ENCODE measurements at regions not wholly inside any gene's neighbourhood (a gene's known extent, or its start where the extent isn't known, plus 50 kb on each side); places are given as distances from the start of the nearest gene placed in this dataset.

DNA sequence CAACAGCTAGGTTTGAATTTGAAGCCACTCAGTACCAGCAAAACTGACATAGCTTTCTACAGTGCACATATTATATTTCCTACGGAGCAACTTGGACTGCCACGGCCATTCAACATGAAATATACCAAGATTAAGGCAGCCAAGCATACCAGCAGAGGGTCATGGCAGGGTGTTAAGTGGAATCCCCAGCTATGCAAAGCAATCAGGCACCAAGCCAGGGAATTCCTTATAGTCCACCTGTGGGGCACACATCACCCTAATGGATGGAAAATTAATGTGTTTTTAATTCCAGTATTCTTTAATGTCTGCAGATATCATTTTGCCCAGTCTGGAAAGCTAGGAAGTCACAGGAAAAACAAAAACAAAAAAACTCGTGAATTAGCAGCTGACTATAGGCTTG lies 1190.3 kb downstream of the EFNB2 start:
- no peaks in the 10 kb centered on the region for H3K36me3 ChIP-seq (ENCODE audit: control insufficient read depth, low read depth, low read length)
- H3K4me1 ChIP-seq (ENCODE audit: control insufficient read depth, low read depth, low read length) = no peaks in the 10 kb centered on the region
- H3K9ac ChIP-seq (ENCODE audit: low read length) = no peak overlapping the region
- no peaks in the 10 kb centered on the region for H3K27me3 ChIP-seq (ENCODE audit: control insufficient read depth, insufficient read depth, low read length)
- no peak overlapping the region for H3K27ac ChIP-seq (ENCODE audit: low read length)
- H3K9me3 ChIP-seq (ENCODE audit: control insufficient read depth, low read depth, low read length) = no peaks in the 10 kb centered on the region
- no peak overlapping the region for H3K4me3 ChIP-seq (ENCODE audit: low read length)

DNA sequence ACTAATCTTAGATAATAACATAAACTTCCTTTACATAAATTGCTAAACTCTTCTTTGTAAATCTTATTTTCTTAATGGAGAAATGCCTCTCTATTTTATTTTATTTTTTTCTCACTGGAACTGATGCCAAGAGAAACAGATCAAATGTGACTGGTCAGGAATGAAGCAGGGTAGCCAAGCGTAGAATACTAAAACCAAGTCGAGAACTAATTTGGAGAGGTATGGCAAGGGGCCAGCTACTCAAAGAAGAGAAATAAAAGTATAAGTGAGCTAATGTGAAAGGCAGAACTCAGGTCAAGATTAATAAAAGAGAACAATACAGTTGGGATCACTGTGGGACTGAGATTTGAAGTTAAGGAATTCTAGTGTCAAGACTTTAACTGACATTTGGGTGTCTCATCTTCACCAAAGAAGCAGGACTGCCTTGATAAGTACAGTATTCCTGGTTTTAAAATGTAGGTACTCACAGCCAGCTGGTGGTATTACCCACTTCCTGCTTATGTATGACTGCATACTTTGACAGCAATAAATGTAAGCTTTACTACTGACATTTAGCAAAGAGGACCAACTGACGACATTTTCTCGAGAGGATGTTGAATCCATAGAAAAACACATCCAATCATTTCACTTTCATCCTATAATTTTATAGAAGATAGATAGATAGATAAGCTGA lies 1192.2 kb downstream of the EFNB2 start:
- no peaks in the 10 kb centered on the region for H3K9me3 ChIP-seq (ENCODE audit: control insufficient read depth, low read depth, low read length)
- H3K27me3 ChIP-seq (ENCODE audit: control insufficient read depth, insufficient read depth, low read length) = no peaks in the 10 kb centered on the region
- H3K36me3 ChIP-seq (ENCODE audit: control insufficient read depth, low read depth, low read length) = no peaks in the 10 kb centered on the region
- H3K4me1 ChIP-seq (ENCODE audit: control insufficient read depth, low read depth, low read length) = no peaks in the 10 kb centered on the region
- H3K4me3 ChIP-seq (ENCODE audit: low read length) = no peak overlapping the region
- H3K27ac ChIP-seq (ENCODE audit: low read length) = no peak overlapping the region
- H3K9ac ChIP-seq (ENCODE audit: low read length) = no peak overlapping the region

DNA sequence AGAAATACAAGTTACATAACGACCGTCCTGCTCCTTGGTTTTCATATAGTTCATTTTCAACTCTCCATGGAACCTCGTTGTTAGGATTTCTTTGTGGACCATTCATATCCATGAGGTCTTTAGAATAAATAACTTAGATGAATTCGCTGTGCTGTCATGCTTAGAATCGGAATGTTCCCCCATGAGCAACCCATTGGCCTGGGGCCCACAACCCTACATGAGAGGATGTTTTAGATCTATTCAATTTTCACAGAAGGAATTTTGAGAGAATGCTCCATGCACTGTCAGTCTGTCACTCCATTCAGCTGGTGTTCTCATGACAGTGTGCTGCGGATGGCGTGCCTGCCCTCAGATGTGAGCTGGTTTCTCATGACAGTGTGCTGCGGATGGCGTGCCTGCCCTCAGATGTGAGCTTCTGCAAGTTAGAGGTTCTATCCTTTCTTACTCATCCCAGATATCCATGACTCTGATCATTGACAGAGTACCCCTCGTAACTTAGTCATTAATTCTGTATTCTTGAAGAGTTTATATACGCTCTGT lies 1193.1 kb downstream of the EFNB2 start:
- H3K27ac ChIP-seq (ENCODE audit: low read length) = no peak overlapping the region
- no peak overlapping the region for H3K9ac ChIP-seq (ENCODE audit: low read length)
- H3K27me3 ChIP-seq (ENCODE audit: control insufficient read depth, insufficient read depth, low read length) = no peaks in the 10 kb centered on the region
- peaks cover 3% of the 10 kb centered on the region for H3K4me1 ChIP-seq (ENCODE audit: control insufficient read depth, low read depth, low read length)
- H3K9me3 ChIP-seq (ENCODE audit: control insufficient read depth, low read depth, low read length) = no peaks in the 10 kb centered on the region
- H3K4me3 ChIP-seq (ENCODE audit: low read length) = no peak overlapping the region
- H3K36me3 ChIP-seq (ENCODE audit: control insufficient read depth, low read depth, low read length) = no peaks in the 10 kb centered on the region

DNA sequence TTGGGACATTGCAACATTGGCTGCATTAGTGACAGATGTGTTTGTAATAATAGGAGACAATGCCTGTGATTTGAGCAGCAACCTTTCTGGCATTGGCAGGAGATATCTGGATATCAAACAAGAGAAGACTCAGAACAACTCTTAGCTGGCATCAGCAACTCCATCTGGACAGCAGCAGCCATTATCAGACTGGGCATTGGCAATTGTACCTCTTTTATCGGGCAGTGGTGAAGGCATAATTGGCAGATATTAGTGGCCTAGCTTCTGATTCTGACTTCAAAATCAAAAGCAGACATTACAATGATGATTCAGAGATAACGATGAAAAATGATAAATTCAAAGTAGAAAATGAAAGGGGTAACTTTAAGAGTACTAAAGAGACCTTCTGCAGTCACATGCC lies 1193.7 kb downstream of the EFNB2 start:
- H3K9me3 ChIP-seq (ENCODE audit: control insufficient read depth, low read depth, low read length) = no peaks in the 10 kb centered on the region
- no peaks in the 10 kb centered on the region for H3K27me3 ChIP-seq (ENCODE audit: control insufficient read depth, insufficient read depth, low read length)

DNA sequence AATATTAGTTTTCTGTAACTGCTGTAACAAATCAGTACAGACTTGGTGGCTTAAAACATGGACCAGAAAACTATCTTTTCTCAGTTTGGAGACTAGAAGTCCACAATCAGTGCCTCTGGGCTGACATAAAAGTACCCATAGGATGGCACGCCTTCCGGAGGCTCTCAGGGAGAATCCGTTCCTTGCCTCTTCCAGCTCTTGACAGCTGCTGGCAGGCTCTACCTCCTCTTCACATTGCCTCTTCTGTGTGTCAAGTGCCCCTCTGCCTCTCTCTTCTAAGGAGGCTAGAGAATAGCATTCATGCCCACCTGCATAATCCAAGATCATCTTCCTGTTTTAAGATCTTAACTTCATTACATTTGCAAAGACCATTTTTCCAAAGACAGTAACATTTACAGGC lies 1194.2 kb downstream of the EFNB2 start:
- Histone ChIP-seq H3K27me3 (ENCODE audit: control insufficient read depth, insufficient read depth, low read length) (no peaks in the 10 kb centered on the region), H3K9me3 (ENCODE audit: control insufficient read depth, low read depth, low read length) (no peaks in the 10 kb centered on the region), H3K9ac (ENCODE audit: low read length) (no peak overlapping the region), H3K36me3 (ENCODE audit: control insufficient read depth, low read depth, low read length) (no peaks in the 10 kb centered on the region), H3K4me1 (ENCODE audit: control insufficient read depth, low read depth, low read length) (peaks cover 5% of the 10 kb centered on the region), H3K27ac (ENCODE audit: low read length) (no peak overlapping the region), H3K4me3 (ENCODE audit: low read length) (no peak overlapping the region)

More for the DNA sequence above, 1193.7 kb downstream of the EFNB2 start:
- Histone ChIP-seq H3K4me1 (ENCODE audit: control insufficient read depth, low read depth, low read length) (peaks cover 5% of the 10 kb centered on the region), H3K4me3 (ENCODE audit: low read length) (no peak overlapping the region), H3K36me3 (ENCODE audit: control insufficient read depth, low read depth, low read length) (no peaks in the 10 kb centered on the region), H3K27ac (ENCODE audit: low read length) (no peak overlapping the region), H3K9ac (ENCODE audit: low read length) (no peak overlapping the region)

DNA sequence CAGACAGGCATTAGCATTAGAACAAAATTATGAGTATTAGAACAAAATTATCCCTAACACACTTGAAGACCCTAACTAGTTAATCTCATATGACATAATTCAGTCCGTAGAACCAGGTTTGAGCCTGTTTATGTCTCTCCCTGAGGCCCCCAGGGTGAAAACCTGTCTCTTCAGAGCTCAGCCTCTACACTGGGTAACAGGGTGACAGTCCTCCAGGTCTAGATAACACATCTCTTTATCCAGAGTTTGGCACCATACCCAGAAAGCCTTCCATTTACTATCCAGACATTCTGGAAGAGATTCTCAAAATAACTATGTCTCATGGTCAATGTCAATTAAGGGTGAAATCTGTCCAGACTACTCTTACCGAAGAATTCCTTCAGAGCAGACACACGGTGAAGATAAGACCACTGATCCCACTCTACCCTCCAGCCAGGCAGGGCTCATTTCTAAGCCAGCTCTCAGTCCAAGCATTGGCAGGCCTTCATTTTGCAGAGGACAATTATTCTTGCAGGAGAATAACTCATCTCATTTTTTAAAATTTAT lies 1195.3 kb downstream of the EFNB2 start:
- Histone ChIP-seq H3K36me3 (ENCODE audit: control insufficient read depth, low read depth, low read length) (no peaks in the 10 kb centered on the region), H3K27me3 (ENCODE audit: control insufficient read depth, insufficient read depth, low read length) (no peaks in the 10 kb centered on the region), H3K4me3 (ENCODE audit: low read length) (no peak overlapping the region), H3K9ac (ENCODE audit: low read length) (no peak overlapping the region), H3K4me1 (ENCODE audit: control insufficient read depth, low read depth, low read length) (peaks cover 5% of the 10 kb centered on the region), H3K27ac (ENCODE audit: low read length) (no peak overlapping the region), H3K9me3 (ENCODE audit: control insufficient read depth, low read depth, low read length) (no peaks in the 10 kb centered on the region)

DNA sequence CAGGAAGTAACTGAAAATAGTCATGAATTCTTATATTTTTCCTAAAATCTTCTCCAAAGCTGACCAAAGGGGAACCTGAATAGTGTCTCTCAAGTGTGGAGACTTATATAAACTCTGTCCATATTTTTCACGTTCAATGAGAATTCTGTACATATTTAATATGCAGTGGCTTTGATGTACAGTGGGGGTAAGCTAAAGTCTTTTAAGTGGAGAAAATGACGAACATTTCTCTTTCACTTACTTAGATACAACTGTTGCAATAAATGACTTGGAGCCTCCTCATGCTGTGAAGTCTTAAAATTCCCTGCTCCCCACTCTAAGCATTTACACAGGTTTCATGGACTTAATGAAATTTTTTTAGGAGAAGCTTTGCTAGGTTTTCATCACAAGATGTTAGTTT lies 1196.7 kb downstream of the EFNB2 start:
- Histone ChIP-seq H3K9me3 (ENCODE audit: control insufficient read depth, low read depth, low read length) (no peaks in the 10 kb centered on the region), H3K36me3 (ENCODE audit: control insufficient read depth, low read depth, low read length) (no peaks in the 10 kb centered on the region), H3K4me1 (ENCODE audit: control insufficient read depth, low read depth, low read length) (peaks cover 5% of the 10 kb centered on the region), H3K27ac (ENCODE audit: low read length) (no peak overlapping the region), H3K4me3 (ENCODE audit: low read length) (no peak overlapping the region), H3K9ac (ENCODE audit: low read length) (no peak overlapping the region), H3K27me3 (ENCODE audit: control insufficient read depth, insufficient read depth, low read length) (no peaks in the 10 kb centered on the region)

DNA sequence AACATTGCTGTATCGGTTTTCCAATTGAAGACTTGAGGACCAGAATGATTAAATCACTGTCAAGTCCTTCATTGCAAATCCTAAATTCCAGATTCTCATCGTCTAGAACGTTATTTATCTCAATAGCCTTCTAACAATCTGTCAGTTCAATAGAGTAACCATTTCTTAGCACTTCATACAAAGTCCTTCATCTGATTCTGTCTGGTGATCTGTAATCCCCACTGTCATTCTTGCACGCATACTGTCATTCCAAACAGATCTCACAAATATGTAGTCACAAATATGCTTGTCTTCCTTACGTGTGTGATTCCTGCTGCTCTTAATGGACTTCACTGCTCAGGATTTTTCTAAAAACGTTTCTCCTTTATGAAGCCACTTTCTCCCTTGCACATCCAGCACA lies 1197.5 kb downstream of the EFNB2 start:
- H3K36me3 ChIP-seq (ENCODE audit: control insufficient read depth, low read depth, low read length) = no peaks in the 10 kb centered on the region
- H3K9me3 ChIP-seq (ENCODE audit: control insufficient read depth, low read depth, low read length) = no peaks in the 10 kb centered on the region
- H3K4me1 ChIP-seq (ENCODE audit: control insufficient read depth, low read depth, low read length) = peaks cover 5% of the 10 kb centered on the region
- no peak overlapping the region for H3K4me3 ChIP-seq (ENCODE audit: low read length)
- H3K27me3 ChIP-seq (ENCODE audit: control insufficient read depth, insufficient read depth, low read length) = no peaks in the 10 kb centered on the region
- no peak overlapping the region for H3K27ac ChIP-seq (ENCODE audit: low read length)
- H3K9ac ChIP-seq (ENCODE audit: low read length) = no peak overlapping the region

DNA sequence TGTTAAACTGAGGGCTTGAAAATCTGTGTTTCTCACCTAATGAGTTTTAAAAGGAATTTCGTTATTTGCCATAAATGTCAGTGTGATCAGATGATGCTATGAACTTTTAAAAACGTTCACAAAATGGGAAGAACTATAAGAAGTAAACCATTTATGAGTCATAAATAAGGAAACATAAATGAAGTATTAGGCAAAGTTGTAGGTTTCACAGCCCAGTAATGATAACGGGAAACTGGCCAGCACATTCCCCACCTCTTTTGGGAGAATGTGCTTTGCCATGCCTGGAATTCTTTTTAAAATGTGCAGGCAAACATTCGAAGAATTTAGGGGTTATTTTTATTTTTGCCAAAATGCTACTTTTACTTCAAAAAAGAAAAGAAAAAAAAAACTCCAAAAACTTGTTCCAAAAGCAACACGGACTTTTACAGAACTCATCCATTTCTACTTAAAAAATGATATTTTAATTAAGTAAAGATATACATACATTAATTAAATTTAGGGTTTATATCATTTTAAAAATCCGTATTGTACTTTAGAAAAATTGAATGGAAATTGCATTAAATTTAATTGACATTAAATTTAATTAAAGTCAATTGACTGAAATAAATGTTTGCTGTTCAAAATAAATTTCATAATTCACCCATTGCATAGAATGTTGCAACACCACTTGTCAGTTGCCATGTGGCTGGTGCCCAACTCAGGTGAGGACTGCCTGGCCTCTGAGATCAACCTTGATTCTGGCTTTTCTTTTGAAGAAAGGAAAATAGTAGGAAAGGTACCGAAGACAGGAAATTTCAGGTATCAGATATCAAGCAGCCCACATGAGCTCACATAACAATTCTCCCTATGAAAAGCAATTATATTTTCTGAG lies 1198.5 kb downstream of the EFNB2 start:
- H3K9me3 ChIP-seq (ENCODE audit: control insufficient read depth, low read depth, low read length) = no peaks in the 10 kb centered on the region
- no peak overlapping the region for H3K4me3 ChIP-seq (ENCODE audit: low read length)
- no peaks in the 10 kb centered on the region for H3K27me3 ChIP-seq (ENCODE audit: control insufficient read depth, insufficient read depth, low read length)
- no peak overlapping the region for H3K27ac ChIP-seq (ENCODE audit: low read length)
- H3K4me1 ChIP-seq (ENCODE audit: control insufficient read depth, low read depth, low read length) = peaks cover 5% of the 10 kb centered on the region
- H3K36me3 ChIP-seq (ENCODE audit: control insufficient read depth, low read depth, low read length) = no peaks in the 10 kb centered on the region
- no peak overlapping the region for H3K9ac ChIP-seq (ENCODE audit: low read length)

DNA sequence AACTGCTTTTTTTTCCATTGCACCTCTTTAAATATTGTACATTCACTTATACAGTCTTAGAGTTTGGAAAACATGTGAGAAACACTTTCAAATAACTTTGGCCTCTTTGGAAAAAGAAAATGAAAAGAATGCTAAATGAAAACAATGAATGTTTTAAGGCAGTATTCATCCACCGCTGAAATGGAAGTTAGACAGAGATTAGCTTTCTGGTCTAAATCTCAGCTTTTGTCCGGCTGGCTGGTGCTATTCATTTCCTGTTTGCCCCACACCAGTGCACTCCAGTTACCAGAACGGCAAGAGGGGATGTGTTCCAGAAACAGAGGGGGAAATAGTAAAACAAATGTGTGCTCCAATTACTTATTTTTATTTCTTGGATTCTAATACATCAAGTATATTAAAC lies 1201.3 kb downstream of the EFNB2 start:
- Histone ChIP-seq H3K4me3 (ENCODE audit: low read length) (no peak overlapping the region), H3K27ac (ENCODE audit: low read length) (no peak overlapping the region), H3K27me3 (ENCODE audit: control insufficient read depth, insufficient read depth, low read length) (no peaks in the 10 kb centered on the region), H3K9me3 (ENCODE audit: control insufficient read depth, low read depth, low read length) (no peaks in the 10 kb centered on the region), H3K36me3 (ENCODE audit: control insufficient read depth, low read depth, low read length) (no peaks in the 10 kb centered on the region), H3K9ac (ENCODE audit: low read length) (no peak overlapping the region), H3K4me1 (ENCODE audit: control insufficient read depth, low read depth, low read length) (peaks cover 5% of the 10 kb centered on the region)

DNA sequence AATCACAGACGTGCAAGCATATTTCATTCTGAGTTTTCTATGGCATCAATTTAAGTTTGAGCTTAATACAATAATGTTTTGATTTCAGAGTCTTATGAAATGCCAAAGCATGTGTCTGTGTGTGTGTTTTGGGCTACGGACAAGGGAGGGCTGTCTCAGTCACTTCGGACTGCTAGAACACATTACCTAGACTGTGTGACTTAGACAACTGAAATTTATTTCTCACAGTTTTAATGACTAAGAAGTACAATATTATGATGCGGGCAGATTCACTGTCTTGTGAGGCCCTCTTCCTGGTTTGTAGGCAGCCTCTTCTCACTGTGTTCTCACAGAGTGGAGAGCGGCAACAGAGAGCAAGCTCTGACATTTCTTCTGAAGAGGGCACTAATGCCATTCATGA lies 1202.0 kb downstream of the EFNB2 start:
- H3K36me3 ChIP-seq (ENCODE audit: control insufficient read depth, low read depth, low read length) = no peaks in the 10 kb centered on the region
- H3K27ac ChIP-seq (ENCODE audit: low read length) = no peak overlapping the region
- H3K9ac ChIP-seq (ENCODE audit: low read length) = no peak overlapping the region
- H3K9me3 ChIP-seq (ENCODE audit: control insufficient read depth, low read depth, low read length) = no peaks in the 10 kb centered on the region
- H3K4me3 ChIP-seq (ENCODE audit: low read length) = no peak overlapping the region
- no peaks in the 10 kb centered on the region for H3K27me3 ChIP-seq (ENCODE audit: control insufficient read depth, insufficient read depth, low read length)
- H3K4me1 ChIP-seq (ENCODE audit: control insufficient read depth, low read depth, low read length) = peaks cover 5% of the 10 kb centered on the region
